ENCODE measurements at regions not wholly inside any gene's neighbourhood (a gene's known extent, or its start where the extent isn't known, plus 50 kb on each side); places are given as distances from the start of the nearest gene placed in this dataset.
A peak's percentile ranks its signal among the peaks of the same experiment; 100 is the strongest.

DNA sequence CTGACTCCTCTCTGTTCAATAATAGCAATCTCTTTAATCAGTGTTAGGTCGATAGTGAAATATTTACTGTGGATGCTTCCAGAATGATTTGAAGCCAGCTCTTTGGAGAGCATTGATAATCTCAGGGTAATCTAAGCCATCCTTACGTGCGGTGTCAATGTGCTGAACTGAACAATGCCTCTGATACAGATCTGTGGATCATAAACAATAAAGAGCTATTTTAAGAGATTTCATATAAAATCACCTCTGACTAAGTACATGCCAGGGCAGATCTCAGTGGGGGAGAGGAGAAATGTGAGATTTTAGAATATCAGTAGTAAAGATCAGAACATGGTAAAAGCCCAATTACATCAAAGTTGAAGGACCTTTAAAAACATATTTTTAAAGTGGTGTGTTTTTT, 319.3 kb upstream of the GBE1 start:
- DNase-seq (ENCODE audit: low read depth, low spot score): peak; percentile 20
- no peak overlapping the region for H3K4me3 ChIP-seq (ENCODE audit: low read depth, low read length)
- in situ Hi-C loops (cut with HindIII; ENCODE audit: low sequenced_read_pairs): no loop called here
- TF ChIP-seq, protein P1, sequence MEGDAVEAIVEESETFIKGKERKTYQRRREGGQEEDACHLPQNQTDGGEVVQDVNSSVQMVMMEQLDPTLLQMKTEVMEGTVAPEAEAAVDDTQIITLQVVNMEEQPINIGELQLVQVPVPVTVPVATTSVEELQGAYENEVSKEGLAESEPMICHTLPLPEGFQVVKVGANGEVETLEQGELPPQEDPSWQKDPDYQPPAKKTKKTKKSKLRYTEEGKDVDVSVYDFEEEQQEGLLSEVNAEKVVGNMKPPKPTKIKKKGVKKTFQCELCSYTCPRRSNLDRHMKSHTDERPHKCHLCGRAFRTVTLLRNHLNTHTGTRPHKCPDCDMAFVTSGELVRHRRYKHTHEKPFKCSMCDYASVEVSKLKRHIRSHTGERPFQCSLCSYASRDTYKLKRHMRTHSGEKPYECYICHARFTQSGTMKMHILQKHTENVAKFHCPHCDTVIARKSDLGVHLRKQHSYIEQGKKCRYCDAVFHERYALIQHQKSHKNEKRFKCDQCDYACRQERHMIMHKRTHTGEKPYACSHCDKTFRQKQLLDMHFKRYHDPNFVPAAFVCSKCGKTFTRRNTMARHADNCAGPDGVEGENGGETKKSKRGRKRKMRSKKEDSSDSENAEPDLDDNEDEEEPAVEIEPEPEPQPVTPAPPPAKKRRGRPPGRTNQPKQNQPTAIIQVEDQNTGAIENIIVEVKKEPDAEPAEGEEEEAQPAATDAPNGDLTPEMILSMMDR (IDR thresholded peaks at IDR 0.05; ENCODE audit: low read depth, low read length): no peak

DNA sequence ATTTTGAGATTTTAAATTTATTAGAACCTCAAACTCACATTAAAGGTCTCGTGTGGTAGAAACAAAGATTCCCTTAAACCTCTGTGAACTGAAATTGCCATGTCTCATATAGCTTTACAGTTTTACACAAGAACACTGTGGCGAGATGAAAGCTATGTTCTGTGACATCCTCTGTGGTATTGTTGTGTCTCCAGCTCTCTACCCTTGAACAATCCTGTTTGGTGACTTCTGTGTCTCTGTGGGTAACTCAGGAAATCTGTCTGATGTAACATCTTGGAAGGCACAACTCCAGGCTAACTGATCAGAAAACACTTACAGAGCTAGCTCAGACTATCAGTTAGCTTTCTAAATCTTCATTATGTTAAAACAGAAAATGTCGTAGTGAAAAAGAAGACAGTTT, 318.8 kb upstream of the GBE1 start:
- no peak overlapping the region for H3K4me3 ChIP-seq (ENCODE audit: low read depth, low read length)
- peak; percentile 29 for DNase-seq (ENCODE audit: low read depth, low spot score)
- in situ Hi-C loops (cut with HindIII; ENCODE audit: low sequenced_read_pairs): no loop called here
- TF ChIP-seq, protein P1 (IDR thresholded peaks at IDR 0.05; ENCODE audit: low read depth, low read length): no peak

DNA sequence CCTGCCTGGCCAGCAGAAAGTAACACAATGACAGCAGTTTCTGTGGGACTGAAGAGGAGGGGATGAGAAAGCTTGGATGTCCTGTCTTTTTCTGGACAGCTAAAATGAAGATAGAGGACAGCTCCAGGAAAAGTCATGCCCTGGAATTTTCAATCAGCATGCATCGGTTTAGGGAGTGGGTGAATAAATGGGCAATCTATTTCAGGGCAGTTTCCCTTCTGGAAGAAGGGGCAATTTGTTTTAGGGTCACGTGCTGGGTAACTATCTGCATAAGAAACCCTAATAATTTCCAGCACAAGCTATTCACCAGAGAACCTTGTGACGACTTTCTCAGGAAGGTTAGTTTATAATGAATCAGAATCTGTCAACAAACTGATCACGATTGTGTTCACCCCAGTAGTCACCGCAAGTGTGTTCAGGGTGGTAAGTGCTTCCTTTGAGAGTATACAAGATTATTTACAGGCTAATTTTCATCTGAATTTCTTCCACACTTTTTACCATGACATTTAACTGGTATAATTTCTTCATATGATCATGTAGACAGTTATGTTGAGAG, 318.0 kb upstream of the GBE1 start:
- in situ Hi-C loops (cut with HindIII; ENCODE audit: low sequenced_read_pairs): no loop called here
- TF ChIP-seq, protein P1 (IDR thresholded peaks at IDR 0.05; ENCODE audit: low read depth, low read length): no peak
- H3K4me3 ChIP-seq (ENCODE audit: low read depth, low read length): no peak overlapping the region
- DNase-seq (ENCODE audit: low read depth, low spot score): no peak

DNA sequence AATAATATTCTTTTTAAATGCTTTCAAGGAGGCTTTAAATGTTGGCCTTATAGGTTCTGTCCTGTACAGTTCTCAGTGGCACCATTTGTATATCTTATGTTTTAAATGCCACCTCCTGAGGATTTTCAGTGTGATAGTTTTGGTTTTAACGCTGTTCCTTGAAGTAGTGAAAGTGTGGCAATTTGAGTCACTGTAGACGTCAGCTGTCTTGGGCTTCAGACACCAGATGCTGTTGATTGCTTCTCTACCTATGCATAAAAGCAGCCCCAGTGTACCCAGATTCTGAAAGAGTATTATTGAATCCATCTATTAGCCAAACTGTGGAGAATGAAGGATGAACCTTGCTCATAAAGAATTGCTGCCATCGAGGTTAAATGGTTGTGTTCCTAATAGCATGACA, 316.8 kb upstream of the GBE1 start:
- in situ Hi-C loops (cut with HindIII; ENCODE audit: low sequenced_read_pairs): no loop called here
- no peak overlapping the region for H3K4me3 ChIP-seq (ENCODE audit: low read depth, low read length)
- no peak for DNase-seq (ENCODE audit: low read depth, low spot score)
- TF ChIP-seq, protein P1 (IDR thresholded peaks at IDR 0.05; ENCODE audit: low read depth, low read length): no peak

DNA sequence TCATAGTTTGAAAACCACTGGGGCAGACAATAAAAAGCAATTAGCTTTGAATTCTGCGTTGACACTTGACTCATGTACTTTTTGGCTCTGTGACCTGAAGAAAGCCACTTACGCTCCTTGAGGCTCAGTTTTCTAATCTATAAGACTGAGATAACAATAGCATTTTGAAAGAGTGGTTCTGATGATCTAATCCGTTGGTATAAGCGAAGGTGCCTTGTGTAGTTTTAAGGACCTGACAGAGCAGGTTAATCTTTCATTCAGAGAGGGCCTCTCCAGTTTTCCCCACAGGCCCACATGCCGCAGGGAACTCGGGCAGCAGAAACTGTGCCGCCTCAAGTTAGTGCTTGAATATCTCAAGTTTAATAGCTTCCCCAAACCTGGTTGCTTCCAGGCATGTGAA, 306.0 kb upstream of the GBE1 start:
- TF ChIP-seq, protein P1 (IDR thresholded peaks at IDR 0.05; ENCODE audit: low read depth, low read length): no peak
- in situ Hi-C loops (cut with HindIII; ENCODE audit: low sequenced_read_pairs): no loop called here
- DNase-seq (ENCODE audit: low read depth, low spot score): no peak
- H3K4me3 ChIP-seq (ENCODE audit: low read depth, low read length): no peak overlapping the region

DNA sequence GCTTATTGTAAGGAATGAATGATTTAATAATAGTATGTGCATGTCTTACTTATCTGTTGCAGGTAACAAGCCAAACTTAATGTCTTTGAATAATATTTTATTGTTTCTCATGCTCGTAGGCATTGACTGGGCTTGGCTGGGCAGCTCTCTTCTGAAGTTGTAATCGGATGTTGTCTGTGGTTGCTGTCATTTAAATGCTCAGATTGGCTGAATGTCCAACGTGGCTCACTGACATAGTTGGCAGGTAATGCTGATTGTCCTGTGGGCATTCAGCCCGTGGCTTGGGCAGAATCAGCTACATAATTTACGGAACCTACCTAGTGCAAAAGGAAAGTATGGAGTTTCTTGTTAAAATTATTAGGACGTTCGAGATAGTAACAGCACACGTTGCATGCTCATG, 297.4 kb upstream of the GBE1 start:
- in situ Hi-C loops (cut with HindIII; ENCODE audit: low sequenced_read_pairs): no loop called here

More for the DNA sequence above, 297.4 kb upstream of the GBE1 start:
- no peak for DNase-seq (ENCODE audit: low read depth, low spot score)
- TF ChIP-seq, protein P1 (IDR thresholded peaks at IDR 0.05; ENCODE audit: low read depth, low read length): no peak
- no peak overlapping the region for H3K4me3 ChIP-seq (ENCODE audit: low read depth, low read length)

Measured in astrocyte of the spinal cord (primary cell).